ENCODE measurements at regions not wholly inside any gene's neighbourhood (a gene's known extent, or its start where the extent isn't known, plus 50 kb on each side); places are given as distances from the start of the nearest gene placed in this dataset.

GRCh38 chr3:117669774-117670173, 960.2 kb downstream of the TUSC7 start:
- intact Hi-C loops (cut with DNase I; ENCODE audit: low total_unique reads): no loop called here
- no peak for DNase-seq (ENCODE audit: low spot score in 2 of 2)
- H3K4me3 ChIP-seq (ENCODE audit: low read depth, poor library complexity, severe bottlenecking): no peak overlapping the region
- TF ChIP-seq POLR2A (IDR thresholded peaks at IDR 0.05) (no peak), CTCF (IDR thresholded peaks at IDR 0.05) (no peak)
- 48 to 66% methylated on average over 4 of the region's 4 CpGs for WGBS, 2 donors

- DNase-seq (ENCODE audit: low spot score in 2 of 2): no peak
- TF ChIP-seq POLR2A (IDR thresholded peaks at IDR 0.05): no peak
- TF ChIP-seq CTCF (IDR thresholded peaks at IDR 0.05): no peak
- 78 to 82% methylated on average over 4 of the region's 4 CpGs for WGBS, 2 donors
- intact Hi-C loops (cut with DNase I; ENCODE audit: low total_unique reads): no loop called here
- no peak overlapping the region for H3K4me3 ChIP-seq (ENCODE audit: low read depth, poor library complexity, severe bottlenecking)
Observed at GRCh38 chr3:117671722-117672318, 962.2 kb downstream of the TUSC7 start.

GRCh38 chr3:117674321-117674720, 964.7 kb downstream of the TUSC7 start:
- intact Hi-C loops (cut with DNase I; ENCODE audit: low total_unique reads): no loop called here
- H3K4me3 ChIP-seq (ENCODE audit: low read depth, poor library complexity, severe bottlenecking): no peak overlapping the region
- no peak for DNase-seq (ENCODE audit: low spot score in 2 of 2)
- WGBS, 2 donors: 86 to 92% methylated on average over 4 of the region's 4 CpGs
- no peak for TF ChIP-seq POLR2A (IDR thresholded peaks at IDR 0.05)
- TF ChIP-seq CTCF (IDR thresholded peaks at IDR 0.05): no peak

DNA sequence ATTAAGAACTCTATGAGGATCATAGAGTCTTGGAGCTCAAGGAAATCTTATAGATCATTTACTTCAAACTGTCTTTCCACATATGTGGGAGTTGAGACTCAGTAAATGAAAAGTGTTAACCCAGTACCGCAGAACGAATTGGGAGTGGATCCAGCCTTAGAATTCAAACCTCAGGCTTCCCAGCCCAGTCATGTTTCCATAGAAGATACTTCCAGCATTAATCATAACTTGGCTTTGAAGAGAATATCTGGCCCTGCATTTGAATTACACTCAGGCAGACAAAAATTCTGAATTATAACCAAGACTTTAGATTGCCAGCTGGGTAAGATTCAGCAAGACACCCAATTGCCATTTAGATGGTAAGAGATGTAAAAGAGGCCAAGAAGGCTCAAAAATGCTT, 972.0 kb downstream of the TUSC7 start:
- 29 to 32% methylated on average over 2 of the region's 2 CpGs for WGBS, 2 donors
- intact Hi-C loops (cut with DNase I; ENCODE audit: low total_unique reads): no loop called here
- TF ChIP-seq CTCF (IDR thresholded peaks at IDR 0.05) (no peak), POLR2A (IDR thresholded peaks at IDR 0.05) (no peak)
- DNase-seq (ENCODE audit: low spot score in 2 of 2): no peak
- no peak overlapping the region for H3K4me3 ChIP-seq (ENCODE audit: low read depth, poor library complexity, severe bottlenecking)

DNA sequence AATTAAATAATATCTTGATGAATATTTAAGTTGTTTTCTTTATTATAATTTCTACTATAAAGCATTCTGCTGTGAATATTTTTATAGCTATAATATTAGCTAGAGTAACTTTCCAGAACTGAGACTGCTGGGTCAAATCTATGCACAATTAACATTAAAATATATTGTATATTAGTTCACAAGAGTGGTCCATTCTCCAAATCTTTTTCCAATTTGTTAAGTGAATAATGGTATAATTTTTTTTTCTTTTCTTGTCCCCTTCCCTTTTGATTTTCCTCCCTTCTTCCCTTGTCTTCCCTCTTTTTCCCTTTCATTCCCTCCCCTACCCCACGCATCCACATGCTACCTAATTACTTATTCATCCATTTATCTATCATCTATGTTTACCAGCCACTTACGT, 977.5 kb downstream of the TUSC7 start:
- DNase-seq (ENCODE audit: low spot score in 2 of 2): no peak
- intact Hi-C loops (cut with DNase I; ENCODE audit: low total_unique reads): no loop called here
- 78 to 86% methylated on average over 2 of the region's 2 CpGs for WGBS, 2 donors
- H3K4me3 ChIP-seq (ENCODE audit: low read depth, poor library complexity, severe bottlenecking): no peak overlapping the region
- no peak for TF ChIP-seq POLR2A (IDR thresholded peaks at IDR 0.05)

- intact Hi-C loops (cut with DNase I; ENCODE audit: low total_unique reads): no loop called here
- DNase-seq (ENCODE audit: low spot score in 2 of 2): no peak
- TF ChIP-seq CTCF (IDR thresholded peaks at IDR 0.05): no peak
- no peak for TF ChIP-seq POLR2A (IDR thresholded peaks at IDR 0.05)
- no peak overlapping the region for H3K4me3 ChIP-seq (ENCODE audit: low read depth, poor library complexity, severe bottlenecking)
- WGBS, 2 donors: 40 to 42% methylated on average over 3 of the region's 3 CpGs
Observed at GRCh38 chr3:117688583-117688982, 979.0 kb downstream of the TUSC7 start.

Data from lower leg skin (tissue), 4 donors.